Neural progenitor cell (in vitro differentiated cells): ENCODE measurements at regions not wholly inside any gene's neighbourhood (a gene's known extent, or its start where the extent isn't known, plus 50 kb on each side); places are given as distances from the start of the nearest gene placed in this dataset.

Experiments used
- DNase-seq: peaks from one replicate; pipeline ENCODE4 v3.0.0-alpha.2; 2016; ENCODE audit warnings: low spot score
- H2AFZ ChIP-seq: fragments of 200-600 bp; sonication (generic); replicated peaks from 2 replicates; pipeline ENCODE4 v1.6.1; 2016; ENCODE audit warnings: antibody characterized with exemption
- H3F3A ChIP-seq: fragments of 200-600 bp; sonication (generic); 2 replicates; pipeline ENCODE4 v1.6.1; 2016; ENCODE audit warnings: antibody characterized with exemption, low read depth
- H3K27ac ChIP-seq: fragments of 200-600 bp; sonication (generic); 2 replicates; pipeline ENCODE4 v1.5.1; 2016; ENCODE audit warnings: mild to moderate bottlenecking
- H3K27me3 ChIP-seq: fragments of 200-600 bp; sonication (generic); 2 replicates; pipeline ENCODE4 v1.6.1; 2016; ENCODE audit warnings: mild to moderate bottlenecking, moderate library complexity
- H3K36me3 ChIP-seq: fragments of 200-600 bp; sonication (generic); 2 replicates; pipeline ENCODE4 v1.5.1; 2016
- H3K4me1 ChIP-seq: fragments of 200-600 bp; sonication (generic); 2 replicates; pipeline ENCODE4 v1.6.1; 2016; ENCODE audit warnings: mixed run types
- H3K4me2 ChIP-seq: fragments of 200-600 bp; sonication (generic); 2 replicates; pipeline ENCODE4 v1.6.1; 2016
- H3K4me3 ChIP-seq: fragments of 200-600 bp; sonication (generic); 2 replicates; pipeline ENCODE4 v1.5.1; 2016
- H3K79me2 ChIP-seq: fragments of 200-600 bp; sonication (generic); 2 replicates; pipeline ENCODE4 v1.6.1; 2016; ENCODE audit warnings: low read depth
- H3K9ac ChIP-seq: fragments of 200-600 bp; sonication (generic); 2 replicates; pipeline ENCODE4 v1.6.1; 2016
- H3K9me3 ChIP-seq: fragments of 200-600 bp; sonication (generic); 2 replicates; pipeline ENCODE4 v1.5.1; 2016; ENCODE audit warnings: low read depth
- H4K20me1 ChIP-seq: fragments of 200-600 bp; sonication (generic); 2 replicates; pipeline ENCODE4 v1.6.1; 2016; ENCODE audit warnings: low read depth
- H3K27ac Mint-ChIP-seq: 3 replicates; pipeline ENCODE4 v1.8.0; 2021; ENCODE audit warnings: mixed read lengths
- H3K27me3 Mint-ChIP-seq: 2 replicates; pipeline ENCODE4 v1.8.0; 2022; ENCODE audit warnings: low read depth, mild to moderate bottlenecking, inconsistent platforms, moderate library complexity, mixed read lengths; ENCODE audit not compliant: insufficient read depth
- H3K36me3 Mint-ChIP-seq: 3 replicates; pipeline ENCODE4 v1.8.0; 2021; ENCODE audit warnings: mixed read lengths
- H3K4me1 Mint-ChIP-seq: 3 replicates; pipeline ENCODE4 v1.8.0; 2021; ENCODE audit warnings: mixed read lengths
- H3K4me3 Mint-ChIP-seq: 3 replicates; pipeline ENCODE4 v1.8.0; 2021; ENCODE audit warnings: mild to moderate bottlenecking, moderate library complexity, mixed read lengths
- H3K9me3 Mint-ChIP-seq: 3 replicates; pipeline ENCODE4 v1.8.0; 2020; ENCODE audit warnings: mixed read lengths
- CTCF ChIP-seq: fragments of 200-600 bp; sonication (generic); IDR thresholded peaks from 2 replicates; pipeline ENCODE4 v1.5.1; 2017; ENCODE audit warnings: antibody characterized with exemption, mild to moderate bottlenecking
- EZH2 ChIP-seq: fragments of 200-600 bp; sonication (generic); IDR thresholded peaks from 2 replicates; pipeline ENCODE4 v1.6.1; 2017; ENCODE audit warnings: antibody characterized with exemption, mild to moderate bottlenecking, moderate library complexity
- EZH2phosphoT487 ChIP-seq: fragments of 200-600 bp; sonication (generic); IDR thresholded peaks from 2 replicates; pipeline ENCODE4 v1.6.1; 2017; ENCODE audit warnings: antibody characterized with exemption

- Histone ChIP-seq H3K9ac (no peak overlapping the region), H4K20me1 (no peaks in the 10 kb centered on the region), H3F3A (no peaks in the 10 kb centered on the region), H3K27me3 (no peaks in the 10 kb centered on the region), H3K9me3 (no peaks in the 10 kb centered on the region), H3K27ac (no peak overlapping the region), H3K79me2 (no peaks in the 10 kb centered on the region), H2AFZ (no peak overlapping the region), H3K4me1 (no peaks in the 10 kb centered on the region), H3K36me3 (no peaks in the 10 kb centered on the region), H3K4me3 (no peak overlapping the region), H3K4me2 (no peak overlapping the region)
- Mint-ChIP-seq H3K4me1 (no peaks in the 10 kb centered on the region), H3K27me3 (no peaks in the 10 kb centered on the region), H3K4me3 (no peak overlapping the region), H3K27ac (no peak overlapping the region), H3K36me3 (no peaks in the 10 kb centered on the region), H3K9me3 (peaks cover 3% of the 10 kb centered on the region)
- no peak for DNase-seq
- TF ChIP-seq CTCF (no peak), EZH2phosphoT487 (no peak), EZH2 (no peak)
These were observed 1023.6 kb downstream of the VRK1 start for GRCh38 chr14:97820781-97821180.

GRCh38 chr14:97824218-97824617, 1027.0 kb downstream of the VRK1 start:
- Mint-ChIP-seq H3K9me3 (peaks cover 1% of the 10 kb centered on the region), H3K27ac (no peak overlapping the region), H3K27me3 (no peaks in the 10 kb centered on the region), H3K36me3 (no peaks in the 10 kb centered on the region), H3K4me3 (no peak overlapping the region), H3K4me1 (no peaks in the 10 kb centered on the region)
- DNase-seq: no peak
- Histone ChIP-seq H3K79me2 (no peaks in the 10 kb centered on the region), H3K9ac (no peak overlapping the region), H3K4me1 (no peaks in the 10 kb centered on the region), H3K36me3 (no peaks in the 10 kb centered on the region), H2AFZ (no peak overlapping the region), H3K4me2 (no peak overlapping the region), H3K27me3 (no peaks in the 10 kb centered on the region), H3K4me3 (no peak overlapping the region), H4K20me1 (no peaks in the 10 kb centered on the region), H3K9me3 (no peaks in the 10 kb centered on the region), H3F3A (no peaks in the 10 kb centered on the region), H3K27ac (no peak overlapping the region)
- TF ChIP-seq CTCF (no peak), EZH2 (no peak), EZH2phosphoT487 (no peak)

DNA sequence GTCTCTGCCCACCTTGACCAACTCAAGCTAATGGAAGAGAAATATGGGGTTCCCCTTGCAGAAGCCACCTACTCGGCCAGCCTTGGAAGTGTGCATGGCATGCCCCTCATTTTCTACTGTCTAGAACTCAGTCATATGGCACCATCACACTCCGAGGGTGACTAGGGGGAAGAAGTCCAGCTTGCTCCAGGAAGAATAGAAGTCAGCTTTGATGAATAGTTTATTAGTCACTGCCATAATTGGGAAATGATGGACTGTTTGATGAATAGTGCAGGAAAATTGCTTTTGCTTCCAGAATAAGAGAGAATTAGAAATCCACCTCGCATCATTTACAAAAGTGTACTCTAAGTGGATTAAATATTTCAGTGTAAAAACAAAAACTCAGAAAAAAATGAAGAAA, 1030.6 kb downstream of the VRK1 start:
- Histone ChIP-seq H4K20me1 (no peaks in the 10 kb centered on the region), H3K27me3 (no peaks in the 10 kb centered on the region), H3K4me2 (no peak overlapping the region), H3F3A (no peaks in the 10 kb centered on the region), H3K4me3 (no peak overlapping the region), H3K79me2 (no peaks in the 10 kb centered on the region), H3K4me1 (no peaks in the 10 kb centered on the region), H3K27ac (no peak overlapping the region), H3K36me3 (no peaks in the 10 kb centered on the region), H3K9ac (no peak overlapping the region), H2AFZ (no peak overlapping the region), H3K9me3 (no peaks in the 10 kb centered on the region)
- Mint-ChIP-seq H3K4me1 (no peaks in the 10 kb centered on the region), H3K36me3 (no peaks in the 10 kb centered on the region), H3K9me3 (peaks cover 1% of the 10 kb centered on the region), H3K4me3 (no peak overlapping the region), H3K27me3 (peaks cover 12% of the 10 kb centered on the region), H3K27ac (no peak overlapping the region)
- DNase-seq: no peak
- TF ChIP-seq EZH2: no peak
- no peak for TF ChIP-seq EZH2phosphoT487
- no peak for TF ChIP-seq CTCF

DNA sequence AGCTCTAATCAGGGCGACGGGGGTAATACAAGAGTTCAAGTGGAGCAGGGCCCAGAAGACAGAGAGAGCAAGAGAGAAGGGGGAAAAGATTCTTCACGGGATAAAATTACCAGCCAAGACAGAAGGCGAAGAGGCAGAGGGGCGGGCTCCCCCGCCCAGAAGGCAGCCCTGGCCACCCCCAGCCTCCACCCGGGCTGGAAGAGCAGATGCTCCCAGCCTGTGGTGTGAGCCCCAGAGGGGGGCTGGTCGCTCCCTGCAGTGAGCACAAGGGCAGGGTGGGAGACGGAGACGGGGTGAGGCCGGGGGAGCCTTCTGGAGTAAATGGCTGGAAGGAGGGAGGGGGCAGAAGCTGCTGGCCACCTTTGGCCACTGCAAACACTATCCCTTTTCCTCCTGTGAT, 1035.6 kb downstream of the VRK1 start:
- H3K9ac ChIP-seq: no peak overlapping the region
- H3K4me1 ChIP-seq: peaks cover 4% of the 10 kb centered on the region
- no peaks in the 10 kb centered on the region for H3K9me3 Mint-ChIP-seq
- no peak overlapping the region for H3K27ac ChIP-seq
- no peaks in the 10 kb centered on the region for H3K36me3 ChIP-seq
- H3K36me3 Mint-ChIP-seq: no peaks in the 10 kb centered on the region
- H2AFZ ChIP-seq: no peak overlapping the region
- no peak overlapping the region for H3K4me2 ChIP-seq
- H3K9me3 ChIP-seq: no peaks in the 10 kb centered on the region
- no peak for TF ChIP-seq EZH2phosphoT487
- no peaks in the 10 kb centered on the region for H4K20me1 ChIP-seq
- no peak for DNase-seq
- peaks cover 12% of the 10 kb centered on the region for H3K27me3 Mint-ChIP-seq
- no peaks in the 10 kb centered on the region for H3K79me2 ChIP-seq
- no peak overlapping the region for H3K27ac Mint-ChIP-seq
- H3K4me3 Mint-ChIP-seq: no peak overlapping the region
- H3F3A ChIP-seq: no peaks in the 10 kb centered on the region
- H3K4me3 ChIP-seq: no peak overlapping the region
- H3K27me3 ChIP-seq: no peaks in the 10 kb centered on the region
- peaks cover 3% of the 10 kb centered on the region for H3K4me1 Mint-ChIP-seq
